NCI-H748 treated with DMSO at 0.1 percent for 48 hours (cell line): ENCODE measurements at regions not wholly inside any gene's neighbourhood (a gene's known extent, or its start where the extent isn't known, plus 50 kb on each side); places are given as distances from the start of the nearest gene placed in this dataset.
A peak's percentile ranks its signal among the peaks of the same experiment; 100 is the strongest.

Source experiments
- DNase-seq: peaks from one replicate; lab custom pipeline; 2025; lab: John Stamatoyannopoulos, UW

- DNase-seq: no peak
Observed at GRCh38 chr16:72502594-72503005, 330.6 kb upstream of the PMFBP1 start.

- peak; percentile 36 for DNase-seq
Observed at GRCh38 chr16:72501739-72502593, 330.0 kb upstream of the PMFBP1 start.

- DNase-seq: no peak
Observed at GRCh38 chr16:72500545-72500944, 328.6 kb upstream of the PMFBP1 start.

GRCh38 chr16:72493716-72494415 lies 321.9 kb upstream of the PMFBP1 start:
- no peak for DNase-seq

- no peak for DNase-seq
Observed at GRCh38 chr16:72487283-72487682, 315.3 kb upstream of the PMFBP1 start.

- no peak for DNase-seq
Observed at GRCh38 chr16:72482695-72483094, 310.7 kb upstream of the PMFBP1 start.

- no peak for DNase-seq
Observed at GRCh38 chr16:72481419-72481818, 309.5 kb upstream of the PMFBP1 start.

- no peak for DNase-seq
Observed at GRCh38 chr16:72480911-72481310, 309.0 kb upstream of the PMFBP1 start.

GRCh38 chr16:72475688-72476087 lies 303.7 kb upstream of the PMFBP1 start:
- no peak for DNase-seq

GRCh38 chr16:72474501-72475123 lies 302.7 kb upstream of the PMFBP1 start:
- no peak for DNase-seq

- no peak for DNase-seq
Observed at GRCh38 chr16:72473631-72474030, 301.7 kb upstream of the PMFBP1 start.

- DNase-seq: no peak
Observed at GRCh38 chr16:72471317-72471924, 299.5 kb upstream of the PMFBP1 start.

GRCh38 chr16:72470541-72470940 lies 298.6 kb upstream of the PMFBP1 start:
- no peak for DNase-seq

GRCh38 chr16:72469932-72470331 lies 298.0 kb upstream of the PMFBP1 start:
- no peak for DNase-seq

GRCh38 chr16:72468582-72468981 lies 296.6 kb upstream of the PMFBP1 start:
- no peak for DNase-seq

- DNase-seq: peak; percentile 11
Observed at GRCh38 chr16:72467157-72467759, 295.3 kb upstream of the PMFBP1 start.

GRCh38 chr16:72464597-72465368 lies 292.8 kb upstream of the PMFBP1 start:
- no peak for DNase-seq

GRCh38 chr16:72464052-72464451 lies 292.1 kb upstream of the PMFBP1 start:
- DNase-seq: no peak

GRCh38 chr16:72458035-72458434 lies 286.1 kb upstream of the PMFBP1 start:
- no peak for DNase-seq

- no peak for DNase-seq
Observed at GRCh38 chr16:72457243-72457940, 285.4 kb upstream of the PMFBP1 start.
